Mucosa of rectum (tissue), 2 donors: ENCODE measurements at regions not wholly inside any gene's neighbourhood (a gene's known extent, or its start where the extent isn't known, plus 50 kb on each side); places are given as distances from the start of the nearest gene placed in this dataset.

ENCODE experiments used
- H3K27ac ChIP-seq, 2 donors: one replicate each; pipeline ENCODE4 v1.7.0; 2013; ENCODE audit warnings: inconsistent platforms in 2 of 2, low read depth in 2 of 2, low read length in 2 of 2
- H3K27me3 ChIP-seq, 2 donors: one replicate each; pipeline ENCODE4 v1.7.0; 2013; ENCODE audit warnings: low read length in 2 of 2; ENCODE audit not compliant: control insufficient read depth in 2 of 2, insufficient read depth in 2 of 2
- H3K36me3 ChIP-seq, 2 donors: one replicate each; pipeline ENCODE4 v1.7.0; 2013; ENCODE audit warnings: low read length in 2 of 2; ENCODE audit not compliant: control insufficient read depth in 2 of 2, insufficient read depth in 2 of 2
- H3K4me1 ChIP-seq, 2 donors: one replicate each; pipeline ENCODE4 v1.7.0; 2013; ENCODE audit warnings: low read length in 2 of 2, mild to moderate bottlenecking in 1 of 2; ENCODE audit not compliant: control insufficient read depth in 2 of 2, insufficient read depth in 2 of 2
- H3K4me3 ChIP-seq, 2 donors: one replicate each; pipeline ENCODE4 v1.7.0; 2013; ENCODE audit warnings: low read length in 2 of 2
- H3K9ac ChIP-seq, 2 donors: one replicate each; pipeline ENCODE4 v1.7.0; 2013; ENCODE audit warnings: low read length in 2 of 2, low read depth in 1 of 2, mild to moderate bottlenecking in 1 of 2
- H3K9me3 ChIP-seq, 2 donors: one replicate each; pipeline ENCODE4 v1.7.0; 2013; ENCODE audit warnings: low read length in 2 of 2; ENCODE audit not compliant: control insufficient read depth in 2 of 2
- donor health status: healthy.
- donor health status: Normal muscosa, but diverticular disease.

GRCh38 chr1:209368864-209369598 is 214.5 kb upstream of the CAMK1G start:
- Histone ChIP-seq H3K4me1 (no peaks in the 10 kb centered on the region), H3K36me3 (no peaks in the 10 kb centered on the region), H3K4me3 (no peak overlapping the region), H3K27ac (no peak overlapping the region), H3K9me3 (no peaks in the 10 kb centered on the region), H3K27me3 (no peaks in the 10 kb centered on the region), H3K9ac (no peak overlapping the region)

- H3K9me3 ChIP-seq: no peaks in the 10 kb centered on the region
- H3K4me1 ChIP-seq: no peaks in the 10 kb centered on the region
- H3K27ac ChIP-seq: no peak overlapping the region
- no peak overlapping the region for H3K4me3 ChIP-seq
- no peaks in the 10 kb centered on the region for H3K36me3 ChIP-seq
- no peak overlapping the region for H3K9ac ChIP-seq
- H3K27me3 ChIP-seq: no peaks in the 10 kb centered on the region
Observed at GRCh38 chr1:209370241-209370995, 213.1 kb upstream of the CAMK1G start.

- H3K36me3 ChIP-seq: no peaks in the 10 kb centered on the region
- peaks cover 0 to 2% of the 10 kb centered on the region in 2 donors for H3K27me3 ChIP-seq
- H3K4me1 ChIP-seq: no peaks in the 10 kb centered on the region
- H3K4me3 ChIP-seq: no peak overlapping the region
- no peak overlapping the region for H3K27ac ChIP-seq
- no peak overlapping the region for H3K9ac ChIP-seq
- H3K9me3 ChIP-seq: no peaks in the 10 kb centered on the region
Observed at GRCh38 chr1:209375097-209375496, 208.4 kb upstream of the CAMK1G start.

- Histone ChIP-seq H3K36me3 (no peaks in the 10 kb centered on the region), H3K9me3 (no peaks in the 10 kb centered on the region), H3K27ac (no peak overlapping the region), H3K4me3 (no peak overlapping the region), H3K27me3 (peaks cover 0 to 2% of the 10 kb centered on the region in 2 donors), H3K4me1 (no peaks in the 10 kb centered on the region), H3K9ac (no peak overlapping the region)
Observed at GRCh38 chr1:209375671-209376365, 207.7 kb upstream of the CAMK1G start.

GRCh38 chr1:209376774-209377173 is 206.7 kb upstream of the CAMK1G start:
- H3K9me3 ChIP-seq: no peaks in the 10 kb centered on the region
- peaks cover 0 to 2% of the 10 kb centered on the region in 2 donors for H3K27me3 ChIP-seq
- no peak overlapping the region for H3K27ac ChIP-seq
- no peaks in the 10 kb centered on the region for H3K36me3 ChIP-seq
- no peak overlapping the region for H3K9ac ChIP-seq
- no peak overlapping the region for H3K4me3 ChIP-seq
- no peaks in the 10 kb centered on the region for H3K4me1 ChIP-seq

GRCh38 chr1:209377995-209378394 is 205.5 kb upstream of the CAMK1G start:
- Histone ChIP-seq H3K4me3 (no peak overlapping the region), H3K27ac (no peak overlapping the region), H3K9me3 (no peaks in the 10 kb centered on the region), H3K4me1 (no peaks in the 10 kb centered on the region), H3K9ac (no peak overlapping the region), H3K36me3 (no peaks in the 10 kb centered on the region), H3K27me3 (peaks cover 0 to 2% of the 10 kb centered on the region in 2 donors)

- Histone ChIP-seq H3K27ac (no peak overlapping the region), H3K9ac (no peak overlapping the region), H3K4me3 (no peak overlapping the region), H3K36me3 (no peaks in the 10 kb centered on the region), H3K9me3 (no peaks in the 10 kb centered on the region), H3K27me3 (peaks cover 0 to 2% of the 10 kb centered on the region in 2 donors), H3K4me1 (no peaks in the 10 kb centered on the region)
Observed at GRCh38 chr1:209379280-209379679, 204.2 kb upstream of the CAMK1G start.

GRCh38 chr1:209380420-209380819 is 203.1 kb upstream of the CAMK1G start:
- H3K9ac ChIP-seq: no peak overlapping the region
- H3K27me3 ChIP-seq: peaks cover 0 to 2% of the 10 kb centered on the region in 2 donors
- no peaks in the 10 kb centered on the region for H3K9me3 ChIP-seq
- no peaks in the 10 kb centered on the region for H3K36me3 ChIP-seq
- no peak overlapping the region for H3K4me3 ChIP-seq
- H3K4me1 ChIP-seq: no peaks in the 10 kb centered on the region
- H3K27ac ChIP-seq: no peak overlapping the region

GRCh38 chr1:209382231-209383100 is 201.0 kb upstream of the CAMK1G start:
- Histone ChIP-seq H3K36me3 (no peaks in the 10 kb centered on the region), H3K27me3 (peaks cover 0 to 2% of the 10 kb centered on the region in 2 donors), H3K4me1 (no peaks in the 10 kb centered on the region), H3K4me3 (no peak overlapping the region), H3K9ac (no peak overlapping the region), H3K27ac (no peak overlapping the region), H3K9me3 (no peaks in the 10 kb centered on the region)
